Epidermal melanocyte (primary cell): ENCODE measurements at regions not wholly inside any gene's neighbourhood (a gene's known extent, or its start where the extent isn't known, plus 50 kb on each side); places are given as distances from the start of the nearest gene placed in this dataset.

Experiments used
- DNase-seq: peaks from one replicate; pipeline ENCODE4 v3.0.0; 2011; ENCODE audit warnings: low spot score; ENCODE audit not compliant: insufficient read length

- DNase-seq = no peak
Measured at GRCh38 chr6:170178561-170179477, 112.1 kb downstream of the DLL1 start.

GRCh38 chr6:170177772-170178560, 112.9 kb downstream of the DLL1 start:
- DNase-seq = no peak

GRCh38 chr6:170176898-170177771, 113.7 kb downstream of the DLL1 start:
- no peak for DNase-seq

GRCh38 chr6:170176136-170176897, 114.6 kb downstream of the DLL1 start:
- no peak for DNase-seq

- no peak for DNase-seq
Measured at GRCh38 chr6:170175644-170176135, 115.2 kb downstream of the DLL1 start.

- DNase-seq = no peak
Measured at GRCh38 chr6:170174771-170175643, 115.9 kb downstream of the DLL1 start.

- DNase-seq = no peak
Measured at GRCh38 chr6:170174124-170174770, 116.6 kb downstream of the DLL1 start.

GRCh38 chr6:170173335-170173881, 117.5 kb downstream of the DLL1 start:
- no peak for DNase-seq

- DNase-seq = no peak
Measured at GRCh38 chr6:170172825-170173256, 118.0 kb downstream of the DLL1 start.

- DNase-seq = no peak
Measured at GRCh38 chr6:170172392-170172791, 118.5 kb downstream of the DLL1 start.

GRCh38 chr6:170167657-170168159, 123.2 kb downstream of the DLL1 start:
- no peak for DNase-seq

- no peak for DNase-seq
Measured at GRCh38 chr6:170166511-170167122, 124.3 kb downstream of the DLL1 start.

GRCh38 chr6:170165471-170166117, 125.3 kb downstream of the DLL1 start:
- DNase-seq = no peak

- DNase-seq = no peak
Measured at GRCh38 chr6:170165085-170165470, 125.8 kb downstream of the DLL1 start.

- no peak for DNase-seq
Measured at GRCh38 chr6:170164271-170164900, 126.5 kb downstream of the DLL1 start.

- no peak for DNase-seq
Measured at GRCh38 chr6:170163405-170164170, 127.3 kb downstream of the DLL1 start.
